Stimulated activated CD8-positive, alpha-beta memory T cell treated with anti-CD3 and anti-CD28 coated beads, Interleukin-4, amount 100 ng/mL, for 48 hours (primary cell): ENCODE measurements at regions not wholly inside any gene's neighbourhood (a gene's known extent, or its start where the extent isn't known, plus 50 kb on each side); places are given as distances from the start of the nearest gene placed in this dataset.
"Not testable (repeated sequence)": the region's sequence is repeated elsewhere in the genome, so short reads cannot be mapped to it uniquely, and the experiment has no call there.

Experiments used
- DNase-seq: peaks from one replicate; pipeline ENCODE4 v3.0.0-alpha.2; 2020

DNA sequence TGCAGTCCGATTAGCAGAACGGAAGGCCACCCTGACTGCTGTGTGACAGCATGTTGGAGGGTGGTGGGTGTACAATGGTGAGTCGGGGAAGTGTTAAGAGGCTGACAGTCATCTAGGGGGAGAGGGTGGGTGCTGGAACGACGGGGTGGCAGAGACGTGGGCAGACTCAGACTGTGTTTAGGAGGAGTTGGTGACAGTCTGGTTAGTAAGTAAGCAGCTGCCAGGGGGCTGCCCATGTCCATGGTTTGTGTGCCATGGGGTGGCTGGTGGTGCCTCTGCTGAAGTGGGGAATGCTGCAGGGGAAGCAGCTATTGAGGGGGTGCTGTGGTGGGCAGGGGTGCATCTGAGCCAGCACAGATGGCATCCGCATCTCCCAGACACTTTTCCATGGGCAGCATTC is 51.3 kb upstream of the BOD1 start:
- no peak for DNase-seq

DNA sequence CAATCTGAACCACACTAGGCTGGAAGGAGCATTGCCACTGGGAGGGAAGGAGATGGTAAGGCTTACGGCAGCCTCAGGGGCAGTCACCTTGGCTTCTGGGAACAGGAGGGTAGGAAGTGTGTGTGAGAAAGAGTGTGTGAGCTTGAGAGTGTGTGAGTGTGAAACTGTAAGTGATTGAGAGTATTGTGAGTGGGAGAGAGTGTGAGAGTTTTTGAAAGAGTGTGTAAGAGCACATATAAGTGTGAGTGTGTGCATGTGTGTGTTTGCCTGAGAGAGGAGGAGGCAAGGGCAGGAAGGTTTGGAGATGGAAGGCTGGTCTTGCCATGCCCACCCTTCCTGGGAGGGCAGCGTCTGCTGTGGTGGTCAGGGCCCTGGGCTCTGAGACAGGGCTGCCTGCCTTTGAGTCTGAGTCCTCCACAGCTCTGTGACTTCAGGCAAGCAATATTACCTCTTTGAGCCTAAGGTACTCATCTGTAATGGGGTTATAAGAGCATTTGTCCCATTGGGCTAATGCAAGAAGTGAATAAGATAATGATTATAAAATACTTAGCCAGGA is 51.9 kb upstream of the BOD1 start:
- DNase-seq = no peak

DNA sequence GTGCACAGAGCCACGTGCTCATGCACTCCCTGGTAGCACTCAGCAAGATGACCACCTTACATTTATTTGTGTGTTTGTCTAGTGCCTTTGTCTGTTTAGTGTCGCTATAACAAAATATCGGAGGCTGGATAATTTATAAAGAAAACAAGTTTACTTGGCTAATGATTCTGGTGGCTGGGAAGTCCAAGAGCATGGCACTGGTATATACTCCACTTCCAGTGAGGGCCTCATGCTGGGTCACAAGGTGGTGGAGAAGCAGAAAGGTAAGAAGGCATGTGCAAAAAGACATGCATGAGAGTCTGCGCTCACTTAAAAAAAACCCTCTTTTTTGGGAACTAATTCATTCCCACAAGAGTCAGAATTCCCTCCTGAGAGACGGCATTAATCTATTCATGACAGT is 52.5 kb upstream of the BOD1 start:
- no peak for DNase-seq

DNA sequence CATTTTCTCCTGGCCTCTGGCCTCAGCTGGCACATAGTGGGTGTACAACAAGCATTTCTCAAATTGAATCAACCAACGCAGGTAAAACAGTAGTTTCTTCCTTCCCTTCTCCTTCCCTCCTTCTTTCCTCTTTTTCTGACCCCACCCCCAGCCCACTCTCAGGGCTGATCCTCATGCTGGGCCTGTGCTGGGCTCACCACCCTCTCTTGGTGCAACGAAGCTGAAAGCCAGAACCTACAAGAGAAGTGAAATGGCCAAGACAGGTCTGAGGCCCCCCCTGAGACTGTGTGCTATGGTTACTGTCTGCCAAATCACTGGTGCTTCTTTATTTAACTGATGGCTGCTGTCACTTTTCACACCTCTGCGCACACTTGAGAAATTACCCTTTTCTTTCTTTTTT is 53.0 kb upstream of the BOD1 start:
- DNase-seq = no peak

DNA sequence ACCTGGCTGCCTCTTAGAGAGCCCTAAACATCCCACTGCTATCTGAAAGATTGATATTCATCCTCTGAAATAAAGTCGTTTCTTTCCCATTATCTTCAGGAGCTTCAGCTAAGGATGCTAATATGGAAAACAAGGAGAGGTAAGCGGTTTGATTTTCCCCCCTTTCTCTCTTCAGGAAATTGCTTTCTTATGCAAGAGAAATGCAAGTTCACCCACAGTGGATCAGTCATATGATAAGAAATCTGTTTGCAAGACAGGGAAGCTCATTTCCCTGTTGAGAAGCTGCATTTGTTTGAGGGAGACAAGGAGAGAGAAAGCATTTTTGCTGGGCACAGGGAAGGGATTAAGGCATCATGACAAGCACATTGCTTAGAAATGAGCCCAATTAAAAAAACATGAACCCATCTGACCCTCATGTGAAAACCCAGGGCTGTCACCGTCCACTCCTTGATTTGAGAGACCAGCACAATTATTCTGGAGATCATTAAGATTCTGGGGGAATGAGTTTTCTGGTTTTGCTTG is 53.7 kb upstream of the BOD1 start:
- no peak for DNase-seq

DNA sequence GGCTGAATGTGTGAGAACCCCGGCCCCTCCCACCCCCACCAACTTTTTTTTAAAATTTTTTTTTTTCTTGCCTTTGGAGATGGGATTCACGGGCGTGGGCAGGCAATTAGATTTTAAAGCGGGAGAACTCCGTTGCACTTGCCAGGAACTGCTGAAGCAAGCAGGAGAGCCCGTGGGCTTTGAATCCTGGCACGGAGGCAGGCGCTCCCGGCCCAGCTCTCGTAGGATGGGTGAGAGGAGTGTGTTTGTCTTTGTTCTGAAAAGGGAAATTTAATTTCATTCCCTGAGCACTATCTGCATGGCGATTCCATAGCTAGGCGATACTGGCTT is 54.3 kb upstream of the BOD1 start:
- no peak for DNase-seq

DNA sequence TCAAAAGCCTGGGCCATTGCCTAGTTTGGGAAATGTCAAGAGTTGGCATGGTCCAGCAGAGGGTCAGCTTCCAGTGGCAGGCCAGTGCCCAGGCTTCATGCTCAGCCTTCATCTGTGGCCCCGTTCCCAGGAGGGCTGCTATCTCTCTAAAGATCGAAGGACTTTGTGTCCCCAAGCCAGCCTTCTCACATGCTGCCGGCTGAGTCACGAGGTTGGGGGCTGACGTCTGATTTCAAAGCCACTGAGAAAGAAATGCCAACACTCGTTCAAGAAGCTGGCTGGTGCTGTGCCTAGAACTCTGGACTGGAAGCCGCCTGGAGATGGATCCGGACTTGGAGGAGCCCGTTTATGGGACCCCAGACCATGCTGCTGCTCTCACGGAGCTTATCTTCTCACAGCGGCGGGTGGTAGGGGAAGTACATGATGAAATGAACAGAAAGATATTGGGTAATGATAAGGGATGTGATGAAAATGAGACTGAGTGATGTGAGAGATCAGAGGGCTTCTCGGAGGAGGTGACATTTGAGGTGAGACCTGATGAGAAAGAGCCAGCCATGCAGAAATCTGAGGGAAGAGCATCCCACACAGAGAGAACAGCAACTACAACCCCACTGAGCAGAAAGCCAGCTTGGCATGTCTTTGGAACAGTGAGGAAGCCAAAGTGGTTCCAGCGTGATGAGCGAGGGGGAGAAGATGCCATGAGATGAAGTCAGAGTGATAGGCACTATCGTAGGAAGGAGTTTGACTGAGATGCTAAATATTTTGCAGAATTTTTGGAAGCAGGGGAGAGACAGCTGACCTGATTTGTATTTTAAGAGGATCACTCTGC is 54.9 kb upstream of the BOD1 start:
- DNase-seq = peak; percentile 27

DNA sequence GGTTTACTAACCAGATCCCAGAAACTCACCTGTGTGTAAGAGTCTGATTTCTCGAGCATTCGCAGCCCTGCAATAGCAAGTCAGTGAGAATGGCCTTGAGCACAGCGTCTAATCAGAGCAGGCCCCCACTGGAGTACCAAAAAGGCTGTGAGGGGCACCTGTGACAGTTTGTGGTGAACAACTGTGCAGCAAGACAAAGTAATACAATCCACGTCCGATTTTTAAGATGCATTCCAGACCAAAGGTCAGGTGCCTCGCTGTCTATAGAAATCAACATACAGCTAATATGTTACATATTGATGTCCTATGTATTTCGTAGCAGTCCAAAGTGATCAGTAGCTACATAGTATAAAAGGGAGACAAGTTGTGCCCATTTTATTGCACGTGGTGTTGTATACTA is 55.7 kb upstream of the BOD1 start:
- DNase-seq = no peak

DNA sequence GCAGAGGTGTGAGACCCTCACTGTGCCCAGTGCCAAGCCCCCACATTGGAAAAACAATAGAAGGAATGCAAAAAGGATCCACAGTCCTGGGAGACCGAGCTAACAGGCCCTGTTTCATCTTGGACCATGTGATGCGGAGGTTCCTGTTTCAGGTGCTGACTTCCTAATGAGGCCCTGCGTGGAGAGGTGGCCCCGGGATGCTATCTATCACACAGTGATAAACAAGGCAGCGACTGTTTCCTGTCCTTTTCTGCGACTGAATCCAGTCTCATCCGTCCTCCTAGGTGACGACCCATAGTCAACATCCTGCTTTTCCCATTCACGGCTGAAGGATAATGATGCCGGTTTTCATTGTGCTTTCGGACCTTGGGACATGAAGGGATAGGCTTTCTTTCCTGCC is 56.4 kb upstream of the BOD1 start:
- DNase-seq = no peak

DNA sequence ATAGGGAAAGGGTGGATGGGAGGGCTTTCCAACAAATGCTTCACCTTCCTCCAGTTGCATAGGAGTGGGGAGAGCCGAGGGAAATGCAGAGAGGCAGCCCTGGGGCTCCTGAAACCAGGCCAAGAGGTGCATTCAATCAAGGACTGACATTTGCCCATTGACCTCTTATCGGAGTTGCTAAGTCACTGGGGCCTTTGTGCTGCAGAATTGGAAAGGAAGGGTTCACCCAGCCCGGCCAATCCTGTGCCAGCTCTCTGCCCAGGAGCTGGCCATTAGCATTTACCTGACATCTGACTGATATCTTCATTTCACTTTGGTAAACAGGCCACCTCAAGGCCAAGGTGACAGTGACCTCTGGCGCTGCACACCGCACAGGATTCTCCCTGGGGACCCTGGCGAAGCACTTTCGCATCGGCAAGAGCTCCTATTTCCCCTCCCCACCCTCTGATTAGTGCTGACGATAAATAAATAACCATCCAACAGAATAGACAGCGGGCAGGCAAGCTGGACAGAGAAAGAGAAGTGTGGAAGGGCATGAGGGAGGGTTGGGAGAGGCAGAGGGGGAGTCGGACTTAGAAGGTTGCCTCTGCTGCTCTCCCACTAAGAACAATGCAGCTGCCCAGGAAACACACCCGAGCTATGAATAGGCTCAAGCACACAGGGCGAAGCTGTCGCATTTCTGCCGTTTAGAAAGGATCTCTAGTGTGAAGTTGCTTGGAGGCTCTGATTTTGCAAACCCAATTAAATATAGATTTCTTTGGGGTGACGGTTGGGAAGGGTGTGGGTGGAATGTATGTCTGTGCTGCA is 57.0 kb upstream of the BOD1 start:
- no peak for DNase-seq

DNA sequence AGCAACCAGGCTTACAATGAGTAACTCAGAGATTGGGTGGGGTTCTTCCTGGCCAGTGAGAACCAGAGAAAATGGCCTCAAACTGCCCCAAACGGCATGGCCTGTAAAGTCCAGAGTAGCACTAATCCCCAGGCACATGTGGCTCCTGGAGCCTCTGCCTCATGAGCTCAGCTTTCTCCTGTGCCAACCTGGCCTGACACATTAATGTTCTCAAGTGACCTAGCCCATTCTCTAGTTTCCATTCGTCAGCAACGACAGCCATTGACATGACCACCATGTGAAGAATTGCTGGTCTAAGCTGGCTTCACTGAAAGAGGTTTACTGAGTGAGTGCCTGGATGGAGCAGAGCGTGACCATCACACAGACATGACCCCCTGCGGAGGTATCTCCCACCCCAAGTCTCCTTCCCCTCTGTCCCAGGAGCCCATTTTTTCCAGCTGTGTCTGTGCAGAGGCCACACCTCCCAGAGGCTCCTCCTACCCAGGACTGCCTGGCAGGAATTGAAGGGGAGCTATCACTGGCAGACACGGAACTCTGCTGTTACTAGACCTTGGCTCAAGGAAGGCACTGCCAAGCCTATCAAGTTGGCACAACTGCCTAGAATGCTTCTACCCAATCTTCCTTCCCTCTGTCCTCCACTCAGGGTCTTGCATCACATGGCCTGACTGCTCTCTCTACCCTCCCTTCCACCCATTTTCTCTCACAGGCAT is 59.0 kb upstream of the BOD1 start:
- DNase-seq = no peak

DNA sequence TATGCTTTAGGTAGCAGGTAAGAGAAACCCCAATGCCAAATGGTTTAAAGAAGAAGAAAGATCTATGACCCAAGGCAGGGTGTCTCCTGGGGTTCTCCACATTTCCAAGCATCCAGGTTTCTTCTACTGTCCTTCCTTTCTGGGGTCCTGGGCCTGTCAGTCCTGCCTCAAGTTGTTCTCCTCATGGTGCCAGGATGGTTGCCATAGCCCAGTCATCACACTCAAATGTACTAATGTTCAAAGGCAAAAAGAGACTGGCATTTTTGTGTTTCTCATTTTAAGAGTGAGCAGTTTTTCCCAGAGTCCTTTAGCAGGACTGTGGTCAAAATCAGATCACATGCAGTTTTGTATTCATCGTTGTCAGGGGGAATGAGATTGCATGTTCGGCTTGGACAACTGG is 59.9 kb upstream of the BOD1 start:
- no peak for DNase-seq

DNA sequence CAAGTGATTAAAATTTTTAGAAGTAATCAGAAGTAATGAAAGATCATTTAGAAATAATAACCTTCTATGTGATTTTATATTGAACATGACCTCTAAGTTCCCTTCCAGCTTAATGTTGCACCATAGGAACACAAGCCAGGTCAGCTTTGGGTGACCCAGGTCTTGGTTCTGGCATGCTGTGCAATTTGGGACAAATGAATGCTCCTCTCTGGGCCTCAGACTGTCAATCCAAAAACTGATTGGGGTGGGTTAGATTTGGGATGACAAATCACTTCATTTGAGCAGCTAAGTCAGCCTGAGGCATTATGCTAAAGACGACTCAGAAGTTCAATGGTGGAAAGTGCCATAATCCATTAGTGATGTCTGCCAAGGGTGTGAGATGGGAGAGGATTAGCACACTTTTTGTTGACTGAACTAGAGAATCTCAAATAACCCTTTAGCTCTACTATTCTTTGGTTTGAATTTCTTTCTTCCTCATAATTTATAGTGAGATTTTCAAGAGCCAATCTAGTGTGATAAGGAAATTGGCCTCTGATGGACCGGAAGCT is 60.7 kb upstream of the BOD1 start:
- DNase-seq = no peak

DNA sequence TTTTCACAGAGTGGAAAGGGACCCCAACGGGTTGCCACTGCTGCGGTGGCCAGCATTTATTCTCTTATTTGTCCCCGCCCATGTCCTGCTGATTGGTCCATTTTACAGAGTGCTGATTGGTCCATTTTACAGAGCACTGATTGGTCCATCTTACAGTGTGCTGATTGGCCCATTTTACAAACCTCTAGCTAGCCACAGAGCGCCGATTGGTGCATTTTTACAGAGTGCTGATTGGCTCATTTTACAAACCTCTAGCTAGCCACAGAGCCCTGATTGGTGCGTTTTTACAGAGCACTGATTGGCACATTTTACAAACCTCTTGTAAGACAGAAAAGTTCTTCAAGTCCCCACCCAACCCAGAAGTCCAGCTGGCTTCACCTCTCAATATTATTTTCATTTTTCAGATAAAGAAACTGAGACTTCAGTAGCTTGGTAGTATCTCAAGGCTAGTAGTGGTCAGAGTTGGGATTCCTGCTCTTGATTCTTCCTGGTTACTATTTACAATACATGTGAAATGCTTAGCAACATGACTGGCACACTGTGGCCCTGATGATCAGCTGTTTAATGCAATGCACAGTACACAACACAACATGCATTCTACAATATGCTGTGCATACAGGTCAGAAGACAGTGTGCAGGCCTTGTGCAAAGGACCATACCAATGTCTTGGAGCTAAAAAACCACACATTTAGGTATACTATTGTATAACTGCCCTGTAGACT is 63.6 kb upstream of the BOD1 start:
- no peak for DNase-seq

DNA sequence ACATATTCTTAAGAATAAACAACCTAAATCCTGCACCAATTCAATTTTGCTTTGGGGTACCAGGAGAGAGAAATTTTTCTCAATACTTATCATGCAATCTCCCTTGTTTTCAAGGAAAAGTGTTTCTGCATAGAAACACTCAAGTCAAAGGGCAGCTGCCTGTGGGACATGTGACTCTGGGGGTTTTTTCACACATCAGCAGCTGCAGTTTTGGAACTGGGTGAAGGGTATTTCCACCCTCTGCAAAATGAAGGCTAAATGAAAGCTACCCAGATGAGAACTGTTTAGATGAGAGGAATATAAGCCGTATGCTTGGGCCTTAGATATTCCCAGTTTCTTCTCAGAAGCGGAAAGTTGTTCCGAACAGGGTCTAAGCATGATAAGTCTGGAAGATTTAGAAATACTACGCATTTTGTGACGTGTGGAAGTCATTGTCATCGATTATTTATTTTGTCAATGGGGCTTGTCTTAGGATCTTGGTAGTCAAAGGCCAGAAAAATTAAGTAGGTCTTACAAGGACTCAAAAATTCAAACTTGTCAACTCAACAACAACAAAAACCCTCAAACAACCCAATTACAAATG is 64.3 kb upstream of the BOD1 start:
- no peak for DNase-seq

DNA sequence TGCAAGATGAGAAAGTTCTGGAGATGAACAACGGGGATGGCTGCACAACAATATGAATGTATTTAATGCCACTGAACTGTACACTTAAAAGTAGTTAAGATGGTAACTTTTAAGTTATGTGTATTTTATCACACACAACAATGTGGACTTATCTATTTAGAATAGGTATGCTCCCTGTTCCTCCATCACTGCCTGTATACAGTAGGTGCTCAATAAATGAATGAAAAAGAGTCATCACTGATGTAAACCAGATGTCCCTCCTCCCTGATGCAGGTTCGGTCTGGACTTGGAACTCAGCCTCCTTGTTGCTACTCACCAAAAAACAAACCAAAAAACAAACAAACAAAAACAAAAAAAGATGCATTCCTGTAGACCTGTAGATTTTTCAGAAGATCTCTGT is 65.9 kb upstream of the BOD1 start:
- DNase-seq = no peak

DNA sequence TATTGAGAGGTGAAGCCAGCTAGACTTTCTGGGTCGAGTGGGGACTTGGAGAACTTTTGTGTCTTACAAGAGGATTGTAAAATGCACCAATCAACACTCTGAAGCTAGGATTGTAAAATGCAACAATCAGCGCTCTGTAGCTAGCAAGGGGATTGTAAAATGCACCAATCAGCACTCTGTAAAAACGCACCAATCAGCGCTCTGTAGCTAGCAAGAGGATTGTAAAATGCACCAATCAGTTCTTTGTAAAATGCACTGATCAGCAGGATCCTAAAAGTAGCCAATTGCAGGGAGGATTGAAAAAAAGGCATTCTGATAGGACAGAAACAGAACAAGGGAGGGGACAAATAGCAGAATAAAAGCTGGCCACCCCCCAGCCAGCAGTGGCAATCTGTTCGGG is 68.1 kb upstream of the BOD1 start:
- DNase-seq = not testable (repeated sequence)

DNA sequence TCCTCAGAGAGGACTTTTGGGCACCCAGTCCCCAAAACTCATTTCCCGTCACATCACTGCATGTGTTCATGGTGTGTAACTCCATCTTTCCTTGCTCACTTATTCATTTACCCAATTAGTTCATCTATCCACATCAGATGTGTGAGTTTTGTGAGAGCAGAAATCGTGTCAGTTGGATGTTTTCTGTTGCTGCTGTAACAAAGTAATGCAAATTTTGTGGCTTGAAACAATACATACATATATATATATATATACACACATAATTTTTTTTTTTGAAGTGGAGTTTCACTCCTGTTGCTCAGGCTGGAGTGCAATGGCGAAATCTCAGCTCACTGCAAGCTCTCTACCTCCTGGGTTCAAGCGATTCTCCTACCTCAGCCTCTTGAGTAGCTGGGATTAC is 70.5 kb upstream of the BOD1 start:
- no peak for DNase-seq

DNA sequence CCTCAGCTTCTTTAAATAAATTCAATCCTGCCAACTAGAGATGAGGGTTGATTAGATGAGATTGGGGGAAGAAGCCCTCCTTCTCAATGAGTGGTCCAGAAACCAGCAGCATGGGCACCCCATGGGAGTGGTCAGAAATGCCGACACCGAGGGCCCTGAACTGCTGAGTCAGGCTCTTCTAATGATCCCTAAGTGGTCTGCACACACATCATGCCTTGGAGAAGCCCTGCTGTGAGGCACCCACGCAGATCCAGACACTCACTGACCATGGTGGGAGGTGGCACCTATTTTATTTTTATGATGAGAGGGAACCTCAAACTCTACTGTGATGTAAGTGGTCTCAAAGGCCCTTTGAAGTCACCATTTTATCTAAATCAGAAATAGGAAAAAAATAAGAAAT is 72.3 kb upstream of the BOD1 start:
- no peak for DNase-seq

DNA sequence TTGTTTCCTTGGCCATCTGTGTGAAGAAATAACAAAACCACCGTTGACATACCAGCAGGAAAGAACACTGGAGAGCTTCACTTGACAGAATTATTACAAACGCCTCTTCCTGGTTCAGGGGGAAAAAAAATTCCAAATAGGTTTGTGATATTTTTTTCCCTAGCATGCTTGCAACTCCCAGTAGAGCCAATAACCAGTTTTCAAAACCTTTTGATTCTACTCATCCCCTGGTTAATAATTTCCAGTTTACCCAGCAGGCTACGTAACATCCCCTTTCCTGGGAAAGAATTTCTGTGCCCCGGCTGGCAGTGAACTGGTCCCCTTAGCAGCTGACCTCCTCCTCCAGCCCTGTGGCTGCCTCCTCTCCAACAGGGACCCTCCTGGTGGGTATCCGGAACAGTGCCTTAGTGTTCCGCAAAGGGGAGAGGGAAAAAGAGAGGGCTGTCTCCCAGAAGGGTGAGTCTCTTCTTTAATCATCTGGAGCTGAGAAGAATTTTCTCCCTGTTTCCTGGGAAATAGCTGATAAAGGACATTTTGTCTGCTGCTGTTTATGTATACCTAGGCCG is 72.8 kb upstream of the BOD1 start:
- no peak for DNase-seq

DNA sequence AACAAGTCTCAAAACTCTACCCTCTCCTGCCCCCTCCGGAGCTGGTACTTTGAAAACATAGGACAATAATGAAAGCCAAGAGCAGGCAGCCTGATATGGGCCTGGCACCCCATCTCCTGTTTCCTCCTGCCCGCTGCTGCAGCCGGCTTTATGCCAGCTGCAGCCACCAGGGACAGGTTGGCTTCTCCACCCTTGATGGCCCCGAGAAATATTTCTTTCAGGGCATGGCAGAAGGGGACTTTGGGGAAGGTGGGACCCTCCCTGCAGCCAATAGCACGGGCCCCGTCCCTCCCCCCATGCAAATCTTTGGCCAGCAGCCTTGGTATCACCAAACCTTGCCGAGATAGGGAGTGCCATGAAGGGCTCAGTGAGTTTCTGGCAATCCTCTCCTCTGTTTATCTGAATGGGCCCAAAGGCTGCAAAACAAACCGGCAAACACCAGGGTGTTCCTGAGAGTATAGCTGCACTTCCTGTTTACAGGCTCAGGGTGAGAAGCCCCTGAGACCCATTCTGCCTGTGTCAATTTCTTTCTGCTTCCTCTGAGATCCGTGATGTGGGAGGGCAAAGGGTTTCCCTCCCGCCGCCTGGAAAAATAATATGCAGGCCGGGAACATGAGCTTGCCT is 73.4 kb upstream of the BOD1 start:
- no peak for DNase-seq
